ENCODE measurements at regions not wholly inside any gene's neighbourhood (a gene's known extent, or its start where the extent isn't known, plus 50 kb on each side); places are given as distances from the start of the nearest gene placed in this dataset.

DNA sequence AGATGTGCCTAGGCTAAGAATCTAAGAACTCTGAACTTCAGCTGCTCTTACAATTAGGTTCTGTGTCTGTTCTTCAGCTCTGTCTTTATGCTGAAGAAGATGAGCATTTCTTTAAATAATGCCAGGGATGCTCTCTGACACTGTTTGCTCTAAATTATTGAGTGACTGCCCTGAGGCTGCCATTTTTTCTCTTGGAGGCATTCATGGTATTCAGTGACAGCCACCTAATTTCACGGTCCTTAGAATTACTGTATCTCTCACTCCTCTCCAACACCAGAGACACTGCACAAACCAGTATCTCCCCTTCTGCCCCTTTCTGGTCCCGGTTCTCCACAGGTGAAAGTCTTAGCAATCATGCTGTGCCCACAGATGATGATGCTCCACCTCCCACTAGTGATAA, 123.6 kb upstream of the MPHOSPH6 start:
- TF ChIP-seq, protein P1, sequence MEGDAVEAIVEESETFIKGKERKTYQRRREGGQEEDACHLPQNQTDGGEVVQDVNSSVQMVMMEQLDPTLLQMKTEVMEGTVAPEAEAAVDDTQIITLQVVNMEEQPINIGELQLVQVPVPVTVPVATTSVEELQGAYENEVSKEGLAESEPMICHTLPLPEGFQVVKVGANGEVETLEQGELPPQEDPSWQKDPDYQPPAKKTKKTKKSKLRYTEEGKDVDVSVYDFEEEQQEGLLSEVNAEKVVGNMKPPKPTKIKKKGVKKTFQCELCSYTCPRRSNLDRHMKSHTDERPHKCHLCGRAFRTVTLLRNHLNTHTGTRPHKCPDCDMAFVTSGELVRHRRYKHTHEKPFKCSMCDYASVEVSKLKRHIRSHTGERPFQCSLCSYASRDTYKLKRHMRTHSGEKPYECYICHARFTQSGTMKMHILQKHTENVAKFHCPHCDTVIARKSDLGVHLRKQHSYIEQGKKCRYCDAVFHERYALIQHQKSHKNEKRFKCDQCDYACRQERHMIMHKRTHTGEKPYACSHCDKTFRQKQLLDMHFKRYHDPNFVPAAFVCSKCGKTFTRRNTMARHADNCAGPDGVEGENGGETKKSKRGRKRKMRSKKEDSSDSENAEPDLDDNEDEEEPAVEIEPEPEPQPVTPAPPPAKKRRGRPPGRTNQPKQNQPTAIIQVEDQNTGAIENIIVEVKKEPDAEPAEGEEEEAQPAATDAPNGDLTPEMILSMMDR (IDR thresholded peaks at IDR 0.05), result no peak
- TF ChIP-seq POLR2A (IDR thresholded peaks at IDR 0.05), result no peak

All from lower leg skin (tissue), 3 donors.